GM21515 (cell line): ENCODE measurements at regions not wholly inside any gene's neighbourhood (a gene's known extent, or its start where the extent isn't known, plus 50 kb on each side); places are given as distances from the start of the nearest gene placed in this dataset.

Experiments used
- ATAC-seq: cut with Tn5 transposase; IDR thresholded peaks from one replicate; pipeline ENCODE4 v1.9.1; 2021; ENCODE audit not compliant: unreplicated experiment

DNA sequence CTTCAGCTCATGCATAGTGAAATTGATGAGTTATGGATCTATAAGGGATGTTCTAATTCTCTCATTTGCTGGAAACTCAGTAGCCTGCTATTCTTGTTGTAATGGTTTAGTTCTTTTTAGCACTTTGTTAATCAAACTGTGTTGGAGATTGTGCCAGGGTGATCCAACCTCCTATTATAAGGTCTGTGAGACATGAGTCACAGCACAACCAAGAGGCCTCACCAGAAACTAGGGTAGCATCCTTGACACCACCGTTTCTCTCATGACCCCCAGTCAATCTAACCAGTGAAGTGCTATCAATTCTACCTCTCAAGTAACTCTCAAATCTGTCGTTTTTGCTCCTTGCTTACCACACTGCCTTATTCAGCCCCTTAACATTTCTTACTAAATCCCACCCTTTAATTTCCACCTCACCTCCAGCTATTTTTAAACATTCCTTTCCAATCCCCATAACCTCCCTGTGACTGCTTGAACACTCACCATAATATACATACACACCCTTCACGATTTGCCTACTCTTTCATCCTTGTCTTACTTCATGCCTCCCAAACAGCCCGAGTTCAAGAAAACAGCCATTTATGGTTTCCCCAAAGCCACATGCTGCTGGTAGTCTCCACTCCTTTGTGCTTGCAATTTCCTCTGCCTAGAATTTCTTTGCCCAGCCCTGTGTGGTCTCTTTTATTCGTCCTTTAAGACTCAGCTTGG is 53.9 kb upstream of the NUDT4 start:
- no peak for ATAC-seq

GRCh38 chr12:93325855-93326254 is 51.9 kb upstream of the NUDT4 start:
- ATAC-seq, result no peak
